HG02840 (cell line): ENCODE measurements at regions not wholly inside any gene's neighbourhood (a gene's known extent, or its start where the extent isn't known, plus 50 kb on each side); places are given as distances from the start of the nearest gene placed in this dataset.
"Not testable (repeated sequence)": the region's sequence is repeated elsewhere in the genome, so short reads cannot be mapped to it uniquely, and the experiment has no call there.

ENCODE experiments used
- ATAC-seq: cut with Tn5 transposase; IDR thresholded peaks from one replicate; pipeline ENCODE4 v1.9.1; 2021; ENCODE audit warnings: mild to moderate bottlenecking, moderate library complexity, moderate number of reproducible peaks; ENCODE audit not compliant: unreplicated experiment, low FRiP score

DNA sequence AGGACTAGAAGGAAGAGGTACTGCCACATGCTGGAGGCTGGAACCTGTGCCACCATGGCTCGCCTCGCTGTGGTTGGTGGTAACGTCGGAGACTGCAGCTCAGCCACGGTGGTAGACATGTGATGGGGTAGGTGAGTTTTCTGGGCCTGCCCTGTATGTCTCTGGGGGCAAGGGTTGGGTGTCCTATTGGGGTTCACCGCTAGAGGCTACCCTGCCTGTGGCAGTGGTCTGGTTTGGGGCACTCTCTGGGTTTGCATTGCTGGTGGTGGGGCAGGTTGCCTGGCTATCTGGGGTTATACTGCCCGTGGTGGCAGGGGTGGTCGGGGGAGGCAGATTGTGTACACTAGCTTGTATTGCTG is 79.3 kb upstream of the KCNJ18 start:
- no peak for ATAC-seq

DNA sequence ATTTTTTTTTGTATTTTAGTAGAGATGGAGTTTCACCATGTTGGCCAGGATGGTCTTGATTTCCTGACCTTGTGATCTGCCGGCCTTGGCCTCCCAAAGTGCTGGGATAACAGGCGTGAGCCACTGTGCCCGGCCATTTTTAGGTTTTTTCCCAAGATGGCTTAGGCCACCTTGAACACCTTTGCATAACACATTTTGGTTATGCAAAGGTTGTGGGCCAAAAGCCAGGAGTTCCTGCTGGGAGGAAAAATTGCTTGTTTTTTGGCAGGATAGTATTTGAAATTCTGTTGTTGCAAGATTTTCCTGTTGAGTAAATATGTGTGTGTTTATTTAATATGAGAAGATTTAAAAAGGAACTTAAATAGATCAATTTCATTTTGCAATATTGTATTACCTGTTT is 65.3 kb upstream of the KCNJ18 start:
- ATAC-seq: not testable (repeated sequence)
